Activated CD4-positive, alpha-beta T cell treated with anti-CD3 and anti-CD28 coated beads, Interleukin-2, amount 50 U/mL, for 16 hours (primary cell): ENCODE measurements at regions not wholly inside any gene's neighbourhood (a gene's known extent, or its start where the extent isn't known, plus 50 kb on each side); places are given as distances from the start of the nearest gene placed in this dataset.
"Not testable (repeated sequence)": the region's sequence is repeated elsewhere in the genome, so short reads cannot be mapped to it uniquely, and the experiment has no call there.

ENCODE experiments used
- DNase-seq: peaks from one replicate; pipeline ENCODE4 v3.0.0-alpha.2; 2020

GRCh38 chr7:41459623-41460261 is 243.1 kb downstream of the INHBA start:
- DNase-seq = no peak

GRCh38 chr7:41459183-41459582 is 243.7 kb downstream of the INHBA start:
- DNase-seq = no peak

- DNase-seq = no peak
These were observed 245.0 kb downstream of the INHBA start for GRCh38 chr7:41457832-41458437.

- no peak for DNase-seq
These were observed 251.1 kb downstream of the INHBA start for GRCh38 chr7:41451826-41452225.

- DNase-seq = no peak
These were observed 253.2 kb downstream of the INHBA start for GRCh38 chr7:41449694-41450093.

GRCh38 chr7:41449286-41449685 is 253.6 kb downstream of the INHBA start:
- DNase-seq = no peak

GRCh38 chr7:41448104-41448503 is 254.8 kb downstream of the INHBA start:
- no peak for DNase-seq

- DNase-seq = no peak
These were observed 255.3 kb downstream of the INHBA start for GRCh38 chr7:41447450-41448042.

GRCh38 chr7:41446606-41447449 is 256.1 kb downstream of the INHBA start:
- DNase-seq = no peak

- DNase-seq = no peak
These were observed 256.9 kb downstream of the INHBA start for GRCh38 chr7:41445946-41446345.

GRCh38 chr7:41445432-41445831 is 257.5 kb downstream of the INHBA start:
- DNase-seq = no peak

- no peak for DNase-seq
These were observed 263.4 kb downstream of the INHBA start for GRCh38 chr7:41439515-41439879.

- no peak for DNase-seq
These were observed 264.0 kb downstream of the INHBA start for GRCh38 chr7:41438705-41439514.

GRCh38 chr7:41437257-41438196 is 265.4 kb downstream of the INHBA start:
- DNase-seq = no peak

GRCh38 chr7:41436139-41436538 is 266.8 kb downstream of the INHBA start:
- no peak for DNase-seq

- DNase-seq = not testable (repeated sequence)
These were observed 267.9 kb downstream of the INHBA start for GRCh38 chr7:41435020-41435419.

- no peak for DNase-seq
These were observed 271.2 kb downstream of the INHBA start for GRCh38 chr7:41431671-41432070.

GRCh38 chr7:41428381-41428780 is 274.5 kb downstream of the INHBA start:
- DNase-seq = no peak

GRCh38 chr7:41425926-41426325 is 277.0 kb downstream of the INHBA start:
- DNase-seq = no peak

GRCh38 chr7:41421056-41421455 is 281.8 kb downstream of the INHBA start:
- DNase-seq = no peak

- DNase-seq = no peak
These were observed 282.5 kb downstream of the INHBA start for GRCh38 chr7:41420421-41420820.

GRCh38 chr7:41418337-41418736 is 284.6 kb downstream of the INHBA start:
- DNase-seq = no peak
